Endodermal cell (in vitro differentiated cells): ENCODE measurements at regions not wholly inside any gene's neighbourhood (a gene's known extent, or its start where the extent isn't known, plus 50 kb on each side); places are given as distances from the start of the nearest gene placed in this dataset.

Experiments
- DNase-seq: peaks from one replicate; pipeline ENCODE4 v3.0.0-alpha.2; 2017
- H3K27ac ChIP-seq: 2 replicates; pipeline ENCODE4 v1.5.1; 2013; ENCODE audit warnings: mild to moderate bottlenecking, low read depth, low read length, moderate library complexity
- H3K27me3 ChIP-seq: 2 replicates; pipeline ENCODE4 v1.6.1; 2013; ENCODE audit warnings: mild to moderate bottlenecking, low read length, moderate library complexity; ENCODE audit not compliant: insufficient read depth, control insufficient read depth, poor library complexity, severe bottlenecking
- H3K36me3 ChIP-seq: 2 replicates; pipeline ENCODE4 v1.7.0; 2013; ENCODE audit warnings: mild to moderate bottlenecking, low read length, moderate library complexity; ENCODE audit not compliant: control insufficient read depth, insufficient read depth
- H3K4me1 ChIP-seq: one replicate; pipeline ENCODE4 v1.7.0; 2013; ENCODE audit warnings: low read length; ENCODE audit not compliant: control insufficient read depth, insufficient read depth
- H3K4me3 ChIP-seq: 2 replicates; pipeline ENCODE4 v1.5.1; 2013; ENCODE audit warnings: mild to moderate bottlenecking, low read length, moderate library complexity
- H3K9ac ChIP-seq: 2 replicates; pipeline ENCODE4 v1.6.1; 2013; ENCODE audit warnings: mild to moderate bottlenecking, low read length, moderate library complexity; ENCODE audit not compliant: poor library complexity, severe bottlenecking; ENCODE audit errors: extremely low read depth
- H3K9me3 ChIP-seq: 2 replicates; pipeline ENCODE4 v1.6.1; 2013; ENCODE audit warnings: mild to moderate bottlenecking, low read length, moderate library complexity; ENCODE audit not compliant: control insufficient read depth
- H3K27ac Mint-ChIP-seq: 2 replicates; pipeline ENCODE4 v1.8.0; 2020; ENCODE audit warnings: mixed read lengths
- H3K27me3 Mint-ChIP-seq: 2 replicates; pipeline ENCODE4 v1.8.0; 2021; ENCODE audit warnings: mild to moderate bottlenecking, mixed read lengths; ENCODE audit not compliant: insufficient read depth
- H3K36me3 Mint-ChIP-seq: 2 replicates; pipeline ENCODE4 v1.8.0; 2020; ENCODE audit warnings: low read depth, mixed read lengths
- H3K4me1 Mint-ChIP-seq: 2 replicates; pipeline ENCODE4 v1.8.0; 2020; ENCODE audit warnings: mixed read lengths
- H3K4me3 Mint-ChIP-seq: 2 replicates; pipeline ENCODE4 v1.8.0; 2020; ENCODE audit warnings: mild to moderate bottlenecking, moderate library complexity, mixed read lengths
- H3K9me3 Mint-ChIP-seq: 2 replicates; pipeline ENCODE4 v1.8.0; 2020; ENCODE audit warnings: mild to moderate bottlenecking, mixed read lengths
- WGBS, 2 experiments: methylation state at CpG; one replicate each; pipeline versions ENCODE4 v1.1.5 to v1.1.7; 2013; ENCODE audit warnings: missing lambda C conversion rate in 2 of 2, mixed read lengths in 1 of 2; ENCODE audit not compliant: insufficient coverage in 1 of 2, insufficient read length in 1 of 2; 5-methylcytosine and 5-hydroxymethylcytosine counted together
- TF ChIP-seq, protein P1 (sequence below): fragments of 200-600 bp; sonication (generic); conservative IDR thresholded peaks from 2 replicates; pipeline ENCODE4 v1.5.0; 2021; ENCODE audit warnings: antibody characterized with exemption, mild to moderate bottlenecking

DNA sequence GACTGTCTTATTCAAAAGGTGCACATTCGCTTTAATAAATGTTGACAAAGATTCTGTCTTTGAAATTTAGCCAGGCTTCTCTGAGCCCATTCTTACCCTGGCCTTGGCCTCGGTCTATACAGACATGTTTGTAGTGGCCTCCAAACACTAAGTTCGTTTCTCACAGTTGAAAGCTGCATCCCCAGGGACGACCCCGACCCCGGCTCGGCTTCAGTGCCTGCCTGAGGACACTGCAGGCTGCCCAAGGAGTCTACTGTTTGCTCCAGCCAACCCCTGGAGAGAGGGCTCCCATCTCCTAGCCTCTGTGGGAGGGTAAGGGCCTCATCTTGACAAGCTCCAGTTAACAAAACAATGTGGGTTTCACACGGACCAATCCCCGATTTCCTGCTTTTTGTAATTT is 390.6 kb upstream of the ZFP42 start:
- 67 to 87% methylated on average over 3 to 9 of the region's 9 CpGs for WGBS, 2 experiments
- Mint-ChIP-seq H3K4me3 (no peak overlapping the region), H3K27me3 (no peaks in the 10 kb centered on the region), H3K27ac (no peak overlapping the region), H3K36me3 (no peaks in the 10 kb centered on the region), H3K9me3 (no peaks in the 10 kb centered on the region), H3K4me1 (peaks cover 6% of the 10 kb centered on the region)
- TF ChIP-seq, protein P1, sequence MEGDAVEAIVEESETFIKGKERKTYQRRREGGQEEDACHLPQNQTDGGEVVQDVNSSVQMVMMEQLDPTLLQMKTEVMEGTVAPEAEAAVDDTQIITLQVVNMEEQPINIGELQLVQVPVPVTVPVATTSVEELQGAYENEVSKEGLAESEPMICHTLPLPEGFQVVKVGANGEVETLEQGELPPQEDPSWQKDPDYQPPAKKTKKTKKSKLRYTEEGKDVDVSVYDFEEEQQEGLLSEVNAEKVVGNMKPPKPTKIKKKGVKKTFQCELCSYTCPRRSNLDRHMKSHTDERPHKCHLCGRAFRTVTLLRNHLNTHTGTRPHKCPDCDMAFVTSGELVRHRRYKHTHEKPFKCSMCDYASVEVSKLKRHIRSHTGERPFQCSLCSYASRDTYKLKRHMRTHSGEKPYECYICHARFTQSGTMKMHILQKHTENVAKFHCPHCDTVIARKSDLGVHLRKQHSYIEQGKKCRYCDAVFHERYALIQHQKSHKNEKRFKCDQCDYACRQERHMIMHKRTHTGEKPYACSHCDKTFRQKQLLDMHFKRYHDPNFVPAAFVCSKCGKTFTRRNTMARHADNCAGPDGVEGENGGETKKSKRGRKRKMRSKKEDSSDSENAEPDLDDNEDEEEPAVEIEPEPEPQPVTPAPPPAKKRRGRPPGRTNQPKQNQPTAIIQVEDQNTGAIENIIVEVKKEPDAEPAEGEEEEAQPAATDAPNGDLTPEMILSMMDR, result no peak
- no peaks in the 10 kb centered on the region for H3K27me3 ChIP-seq
- no peaks in the 10 kb centered on the region for H3K4me1 ChIP-seq
- DNase-seq, result peak; percentile 57
- H3K4me3 ChIP-seq, result no peak overlapping the region
- H3K9me3 ChIP-seq, result no peaks in the 10 kb centered on the region
- no peak overlapping the region for H3K9ac ChIP-seq
- no peak overlapping the region for H3K27ac ChIP-seq
- no peaks in the 10 kb centered on the region for H3K36me3 ChIP-seq

DNA sequence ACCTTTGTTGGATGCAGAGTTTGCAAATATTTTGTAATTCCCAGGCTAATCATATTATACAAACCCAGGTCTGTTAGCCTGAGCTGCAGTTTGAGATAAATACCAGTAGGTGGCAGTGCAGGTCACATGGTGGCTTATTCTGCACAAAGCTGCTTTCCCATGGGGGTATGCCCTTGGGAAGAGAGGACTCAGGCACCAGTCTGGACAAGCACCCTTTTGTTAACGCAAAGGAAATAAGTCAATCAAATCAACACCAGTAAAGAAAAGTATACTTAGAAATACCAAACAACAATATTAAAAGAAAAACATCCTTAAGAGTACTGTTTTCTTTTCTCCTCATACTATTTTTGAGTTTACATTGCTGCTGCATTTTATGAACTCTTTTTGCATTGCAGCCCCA is 389.0 kb upstream of the ZFP42 start:
- H3K36me3 Mint-ChIP-seq, result no peaks in the 10 kb centered on the region
- peak; percentile 76 for DNase-seq
- no peak overlapping the region for H3K4me3 Mint-ChIP-seq
- no peaks in the 10 kb centered on the region for H3K9me3 Mint-ChIP-seq
- Histone ChIP-seq H3K9me3 (no peaks in the 10 kb centered on the region), H3K36me3 (no peaks in the 10 kb centered on the region), H3K27me3 (no peaks in the 10 kb centered on the region), H3K27ac (no peak overlapping the region), H3K9ac (no peak overlapping the region), H3K4me3 (no peak overlapping the region), H3K4me1 (no peaks in the 10 kb centered on the region)
- peaks cover 6% of the 10 kb centered on the region for H3K4me1 Mint-ChIP-seq
- TF ChIP-seq, protein P1, result peak; percentile 94
- H3K27me3 Mint-ChIP-seq, result no peaks in the 10 kb centered on the region
- WGBS, 2 experiments, result 42% methylated on average over 1 of the region's 1 CpG; no CpG with 5 or more reads in 1 of the 2 experiments
- H3K27ac Mint-ChIP-seq, result no peak overlapping the region

DNA sequence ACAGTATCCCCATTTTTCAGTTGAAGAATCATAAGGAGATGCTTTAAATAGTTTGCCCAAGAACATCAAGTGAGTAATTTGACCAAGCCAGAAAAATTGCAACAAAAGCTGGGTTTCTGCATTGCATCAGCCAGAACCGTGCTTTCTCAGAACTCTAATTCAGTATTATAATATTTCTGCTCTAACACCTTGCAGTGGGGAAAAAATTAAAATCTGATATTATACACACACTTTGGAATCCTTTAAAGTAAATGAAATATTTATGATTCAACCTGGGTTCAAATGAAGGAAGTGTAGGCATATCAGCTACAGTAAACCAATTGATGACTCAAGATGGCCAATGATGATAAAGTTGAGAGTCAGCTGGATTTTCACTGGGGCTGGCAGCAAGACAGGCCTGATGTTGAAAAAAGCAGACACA is 387.6 kb upstream of the ZFP42 start:
- Mint-ChIP-seq H3K4me1 (peaks cover 6% of the 10 kb centered on the region), H3K36me3 (no peaks in the 10 kb centered on the region), H3K27ac (no peak overlapping the region), H3K9me3 (no peaks in the 10 kb centered on the region), H3K4me3 (no peak overlapping the region), H3K27me3 (no peaks in the 10 kb centered on the region)
- no peak overlapping the region for H3K4me3 ChIP-seq
- H3K27me3 ChIP-seq, result no peaks in the 10 kb centered on the region
- no peaks in the 10 kb centered on the region for H3K4me1 ChIP-seq
- H3K9me3 ChIP-seq, result no peaks in the 10 kb centered on the region
- H3K27ac ChIP-seq, result no peak overlapping the region
- TF ChIP-seq, protein P1, result no peak
- DNase-seq, result no peak
- H3K9ac ChIP-seq, result no peak overlapping the region
- 100% methylated on average over 1 of the region's 1 CpG; no CpG with 5 or more reads in 1 of the 2 experiments for WGBS, 2 experiments
- H3K36me3 ChIP-seq, result no peaks in the 10 kb centered on the region
